Body of pancreas (tissue), 4 donors: ENCODE measurements at regions not wholly inside any gene's neighbourhood (a gene's known extent, or its start where the extent isn't known, plus 50 kb on each side); places are given as distances from the start of the nearest gene placed in this dataset.

ENCODE experiments used
- ATAC-seq: fragments of 150-250 bp; one replicate; pipeline ENCODE4 v1.9.1; 2016
- DNase-seq, 4 donors: peaks; one replicate each; pipeline ENCODE4 v3.0.0-alpha.2; 2019
- H3K27ac ChIP-seq, 4 donors: fragments of 200-600 bp; sonication (generic); 1 replicate in 3 of 4; 2 replicates in 1 of 4; pipeline versions ENCODE4 v1.5.1 to v1.6.1; 2016 to 2019; ENCODE audit warnings: mild to moderate bottlenecking in 1 of 4, mixed read lengths in 1 of 4, moderate library complexity in 1 of 4
- H3K27me3 ChIP-seq, 2 donors: fragments of 200-600 bp; sonication (generic); one replicate each; pipeline ENCODE4 v1.6.0; 2016; ENCODE audit warnings: mild to moderate bottlenecking in 1 of 2
- H3K36me3 ChIP-seq, 2 donors: fragments of 200-600 bp; sonication (generic); replicated peaks in 1 of 2; 2 replicates each; pipeline ENCODE4 v1.5.1; 2016; ENCODE audit warnings: low read depth in 2 of 2; ENCODE audit not compliant: insufficient read depth in 1 of 2
- H3K4me1 ChIP-seq: fragments of 200-600 bp; sonication (generic); one replicate; pipeline ENCODE4 v1.6.0; 2016
- H3K4me3 ChIP-seq, 2 donors: fragments of 200-600 bp; sonication (generic); 1 replicate in 1 of 2; 2 replicates in 1 of 2; pipeline ENCODE4 v1.5.1; 2016 to 2019
- H3K9me3 ChIP-seq, 3 donors: fragments of 200-600 bp; sonication (generic); 1 replicate in 2 of 3; 2 replicates in 1 of 3; pipeline ENCODE4 v1.5.1; 2016
- CTCF ChIP-seq, 7 experiments: fragments of 450-650 bp in 4 of 7; fragments of 200-600 bp in 3 of 7; sonication (generic) in 3 of 7; IDR thresholded peaks; one replicate each; pipeline ENCODE4 v1.5.1; 2016 to 2019; ENCODE audit warnings: antibody characterized with exemption in 7 of 7
- POLR2A ChIP-seq, 3 donors: fragments of 450-650 bp; IDR thresholded peaks; one replicate each; pipeline ENCODE4 v1.6.1; 2016; ENCODE audit warnings: antibody characterized with exemption in 3 of 3, mild to moderate bottlenecking in 2 of 3
- WGBS, 2 donors: methylation state at CpG; one replicate each; pipeline ENCODE4 v1.1.5; 2017; 5-methylcytosine and 5-hydroxymethylcytosine counted together
- intact Hi-C: fragments of 100-400 bp; cut with DNase I; formaldehyde crosslinking; loops from one replicate; pipeline ENCODE4 v1.15.1; 2023

GRCh38 chr9:108014353-108014752 is 524.8 kb upstream of the KLF4 start:
- TF ChIP-seq POLR2A (IDR thresholded peaks at IDR 0.05) = no peak
- no peak for TF ChIP-seq CTCF (IDR thresholded peaks at IDR 0.05)
- H3K27me3 ChIP-seq = no peaks in the 10 kb centered on the region
- 70 to 76% methylated on average over 2 of the region's 2 CpGs for WGBS, 2 donors
- no peak overlapping the region for H3K4me3 ChIP-seq
- H3K36me3 ChIP-seq = no peaks in the 10 kb centered on the region
- no peaks in the 10 kb centered on the region for H3K4me1 ChIP-seq
- ATAC-seq (no peak), DNase-seq (no peak)
- intact Hi-C loops = no loop called here
- no peaks in the 10 kb centered on the region for H3K9me3 ChIP-seq
- no peak overlapping the region for H3K27ac ChIP-seq

GRCh38 chr9:108012886-108013665 is 523.5 kb upstream of the KLF4 start:
- TF ChIP-seq POLR2A (IDR thresholded peaks at IDR 0.05) (no peak), CTCF (IDR thresholded peaks at IDR 0.05) (no peak)
- no peak overlapping the region for H3K4me3 ChIP-seq
- H3K9me3 ChIP-seq = no peaks in the 10 kb centered on the region
- intact Hi-C loops = no loop called here
- H3K27ac ChIP-seq = no peak overlapping the region
- no peaks in the 10 kb centered on the region for H3K36me3 ChIP-seq
- no peaks in the 10 kb centered on the region for H3K4me1 ChIP-seq
- ATAC-seq (no peak), DNase-seq (no peak)
- WGBS, 2 donors = 64 to 79% methylated on average over 3 of the region's 3 CpGs
- no peaks in the 10 kb centered on the region for H3K27me3 ChIP-seq

GRCh38 chr9:108012405-108012804 is 522.8 kb upstream of the KLF4 start:
- no peaks in the 10 kb centered on the region for H3K27me3 ChIP-seq
- H3K4me3 ChIP-seq = no peak overlapping the region
- DNase-seq = no peak
- no peaks in the 10 kb centered on the region for H3K36me3 ChIP-seq
- TF ChIP-seq CTCF (IDR thresholded peaks at IDR 0.05) (no peak), POLR2A (IDR thresholded peaks at IDR 0.05) (no peak)
- no peak overlapping the region for H3K27ac ChIP-seq
- no peaks in the 10 kb centered on the region for H3K4me1 ChIP-seq
- no peak for ATAC-seq
- intact Hi-C loops = no loop called here
- no peaks in the 10 kb centered on the region for H3K9me3 ChIP-seq
- WGBS, 2 donors = 76 to 83% methylated on average over 4 of the region's 4 CpGs

GRCh38 chr9:108003526-108003925 is 514.0 kb upstream of the KLF4 start:
- no peak for DNase-seq
- TF ChIP-seq POLR2A (IDR thresholded peaks at IDR 0.05) = no peak
- no peak for TF ChIP-seq CTCF (IDR thresholded peaks at IDR 0.05)
- no peak overlapping the region for H3K4me3 ChIP-seq
- H3K36me3 ChIP-seq = no peaks in the 10 kb centered on the region
- no peaks in the 10 kb centered on the region for H3K27me3 ChIP-seq
- intact Hi-C loops = no loop called here
- H3K9me3 ChIP-seq = no peaks in the 10 kb centered on the region
- H3K27ac ChIP-seq = no peak overlapping the region
- 65 to 76% methylated on average over 5 of the region's 5 CpGs for WGBS, 2 donors
- no peak for ATAC-seq
- H3K4me1 ChIP-seq = no peaks in the 10 kb centered on the region

- intact Hi-C loops = no loop called here
- Histone ChIP-seq H3K27me3 (no peaks in the 10 kb centered on the region), H3K27ac (no peak overlapping the region), H3K4me1 (no peaks in the 10 kb centered on the region), H3K36me3 (no peaks in the 10 kb centered on the region), H3K9me3 (no peaks in the 10 kb centered on the region), H3K4me3 (no peak overlapping the region)
- 60 to 62% methylated on average over 15 of the region's 15 CpGs for WGBS, 2 donors
- no peak for ATAC-seq
- DNase-seq = peak in 1 of 4 donors; percentile 34
- no peak for TF ChIP-seq POLR2A (IDR thresholded peaks at IDR 0.05)
These were observed 512.9 kb upstream of the KLF4 start for GRCh38 chr9:108002371-108002956.
